HG03066 (cell line): ENCODE measurements at regions not wholly inside any gene's neighbourhood (a gene's known extent, or its start where the extent isn't known, plus 50 kb on each side); places are given as distances from the start of the nearest gene placed in this dataset.

Experiments used
- ATAC-seq: cut with Tn5 transposase; IDR thresholded peaks from one replicate; pipeline ENCODE4 v1.9.1; 2021; ENCODE audit warnings: low read depth; ENCODE audit not compliant: unreplicated experiment

GRCh38 chr4:167642250-167642649, 408.0 kb upstream of the SPOCK3 start:
- ATAC-seq: no peak

- no peak for ATAC-seq
These were observed 411.1 kb upstream of the SPOCK3 start for GRCh38 chr4:167645358-167645757.

GRCh38 chr4:167652267-167652666, 418.0 kb upstream of the SPOCK3 start:
- ATAC-seq: no peak

GRCh38 chr4:167688660-167689142, 403.6 kb upstream of the ANXA10 start:
- no peak for ATAC-seq

GRCh38 chr4:167702391-167702790, 389.9 kb upstream of the ANXA10 start:
- ATAC-seq: no peak

GRCh38 chr4:167711517-167711916, 380.8 kb upstream of the ANXA10 start:
- no peak for ATAC-seq

GRCh38 chr4:167713756-167714155, 378.6 kb upstream of the ANXA10 start:
- no peak for ATAC-seq

GRCh38 chr4:167715176-167715575, 377.2 kb upstream of the ANXA10 start:
- ATAC-seq: no peak

- no peak for ATAC-seq
These were observed 374.8 kb upstream of the ANXA10 start for GRCh38 chr4:167717495-167717894.

- no peak for ATAC-seq
These were observed 370.5 kb upstream of the ANXA10 start for GRCh38 chr4:167721617-167722486.

GRCh38 chr4:167722487-167722808, 369.9 kb upstream of the ANXA10 start:
- ATAC-seq: no peak

GRCh38 chr4:167724941-167725340, 367.4 kb upstream of the ANXA10 start:
- ATAC-seq: no peak

- no peak for ATAC-seq
These were observed 361.6 kb upstream of the ANXA10 start for GRCh38 chr4:167730769-167731168.

- no peak for ATAC-seq
These were observed 347.2 kb upstream of the ANXA10 start for GRCh38 chr4:167745024-167745687.

- no peak for ATAC-seq
These were observed 325.1 kb upstream of the ANXA10 start for GRCh38 chr4:167767281-167767680.

GRCh38 chr4:167774646-167775045, 317.7 kb upstream of the ANXA10 start:
- no peak for ATAC-seq

GRCh38 chr4:167775375-167775774, 317.0 kb upstream of the ANXA10 start:
- no peak for ATAC-seq

GRCh38 chr4:167779280-167779679, 313.1 kb upstream of the ANXA10 start:
- no peak for ATAC-seq

GRCh38 chr4:167779864-167780263, 312.5 kb upstream of the ANXA10 start:
- no peak for ATAC-seq

GRCh38 chr4:167784826-167785225, 307.5 kb upstream of the ANXA10 start:
- no peak for ATAC-seq

GRCh38 chr4:167785523-167785922, 306.8 kb upstream of the ANXA10 start:
- ATAC-seq: no peak

- no peak for ATAC-seq
These were observed 305.8 kb upstream of the ANXA10 start for GRCh38 chr4:167786504-167786903.
